ENCODE measurements at regions not wholly inside any gene's neighbourhood (a gene's known extent, or its start where the extent isn't known, plus 50 kb on each side); places are given as distances from the start of the nearest gene placed in this dataset.

- Histone ChIP-seq H3K27ac (ENCODE audit: low read length) (no peak overlapping the region), H3K4me1 (ENCODE audit: control insufficient read depth in 1 of 2, insufficient read depth in 2 of 2, low read length in 2 of 2) (no peaks in the 10 kb centered on the region), H3K9me3 (ENCODE audit: control insufficient read depth in 1 of 2, low read length in 2 of 2) (no peaks in the 10 kb centered on the region), H3K4me3 (ENCODE audit: low read depth in 1 of 2, low read length in 2 of 2) (no peak overlapping the region), H3K36me3 (ENCODE audit: control insufficient read depth in 1 of 2, insufficient read depth in 2 of 2, low read length in 2 of 2) (no peaks in the 10 kb centered on the region), H3K27me3 (ENCODE audit: low read depth, low read length) (no peaks in the 10 kb centered on the region)
Observed at GRCh38 chr2:145344076-145344724, 824.3 kb upstream of the ZEB2 start.

- H3K36me3 ChIP-seq (ENCODE audit: control insufficient read depth in 1 of 2, insufficient read depth in 2 of 2, low read length in 2 of 2), result no peaks in the 10 kb centered on the region
- no peaks in the 10 kb centered on the region for H3K9me3 ChIP-seq (ENCODE audit: control insufficient read depth in 1 of 2, low read length in 2 of 2)
- no peak overlapping the region for H3K27ac ChIP-seq (ENCODE audit: low read length)
- H3K4me3 ChIP-seq (ENCODE audit: low read depth in 1 of 2, low read length in 2 of 2), result no peak overlapping the region
- no peaks in the 10 kb centered on the region for H3K27me3 ChIP-seq (ENCODE audit: low read depth, low read length)
- H3K4me1 ChIP-seq (ENCODE audit: control insufficient read depth in 1 of 2, insufficient read depth in 2 of 2, low read length in 2 of 2), result no peaks in the 10 kb centered on the region
Observed at GRCh38 chr2:145343287-145343686, 823.4 kb upstream of the ZEB2 start.

DNA sequence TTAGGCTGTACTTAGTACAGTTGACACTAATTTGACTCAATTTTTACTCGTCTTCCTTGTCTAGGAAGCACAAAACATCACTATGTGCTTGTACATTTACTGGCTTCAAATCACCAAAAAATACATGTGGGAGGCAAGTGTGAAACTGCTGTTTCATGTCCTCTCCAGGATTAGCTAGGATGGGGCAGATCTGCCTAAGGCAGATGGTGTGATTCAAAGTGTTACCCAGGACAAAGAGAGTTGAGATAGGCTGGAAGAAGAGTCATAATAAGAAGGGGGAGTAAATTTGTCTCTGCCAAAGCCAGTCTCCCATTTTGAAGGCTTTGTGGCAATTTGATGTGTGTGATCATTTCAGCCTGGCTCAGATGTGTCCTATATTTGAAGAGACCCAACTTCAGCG, 821.6 kb upstream of the ZEB2 start:
- H3K9me3 ChIP-seq (ENCODE audit: control insufficient read depth in 1 of 2, low read length in 2 of 2), result no peaks in the 10 kb centered on the region
- no peak overlapping the region for H3K27ac ChIP-seq (ENCODE audit: low read length)
- no peaks in the 10 kb centered on the region for H3K27me3 ChIP-seq (ENCODE audit: low read depth, low read length)
- no peaks in the 10 kb centered on the region for H3K36me3 ChIP-seq (ENCODE audit: control insufficient read depth in 1 of 2, insufficient read depth in 2 of 2, low read length in 2 of 2)
- H3K4me3 ChIP-seq (ENCODE audit: low read depth in 1 of 2, low read length in 2 of 2), result no peak overlapping the region
- H3K4me1 ChIP-seq (ENCODE audit: control insufficient read depth in 1 of 2, insufficient read depth in 2 of 2, low read length in 2 of 2), result no peaks in the 10 kb centered on the region

DNA sequence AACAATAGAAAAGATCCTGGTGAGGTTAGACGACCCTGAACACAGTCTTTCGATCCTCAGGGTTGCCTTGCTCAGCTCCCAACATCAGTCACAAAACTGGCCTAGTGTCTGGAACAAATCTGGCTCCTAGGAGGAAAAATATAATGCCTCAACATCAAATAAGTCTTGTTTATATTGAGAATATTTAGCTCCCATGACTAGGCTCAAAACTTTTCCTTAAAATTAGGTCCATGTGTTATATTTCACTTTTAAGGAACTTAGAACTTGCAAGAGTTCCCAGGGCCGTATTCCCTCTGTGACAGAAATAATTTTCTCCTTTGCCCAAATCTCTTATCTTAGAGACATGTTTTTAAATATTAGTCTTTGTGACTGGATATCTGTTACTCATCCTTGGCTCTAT, 819.7 kb upstream of the ZEB2 start:
- Histone ChIP-seq H3K9me3 (ENCODE audit: control insufficient read depth in 1 of 2, low read length in 2 of 2) (no peaks in the 10 kb centered on the region), H3K27ac (ENCODE audit: low read length) (no peak overlapping the region)

GRCh38 chr2:145332210-145332898, 812.4 kb upstream of the ZEB2 start:
- H3K27me3 ChIP-seq (ENCODE audit: low read depth, low read length), result no peaks in the 10 kb centered on the region
- H3K36me3 ChIP-seq (ENCODE audit: control insufficient read depth in 1 of 2, insufficient read depth in 2 of 2, low read length in 2 of 2), result no peaks in the 10 kb centered on the region
- no peaks in the 10 kb centered on the region for H3K4me1 ChIP-seq (ENCODE audit: control insufficient read depth in 1 of 2, insufficient read depth in 2 of 2, low read length in 2 of 2)
- H3K4me3 ChIP-seq (ENCODE audit: low read depth in 1 of 2, low read length in 2 of 2), result no peak overlapping the region
- H3K9me3 ChIP-seq (ENCODE audit: control insufficient read depth in 1 of 2, low read length in 2 of 2), result no peaks in the 10 kb centered on the region
- H3K27ac ChIP-seq (ENCODE audit: low read length), result no peak overlapping the region

More for the DNA sequence above, 819.7 kb upstream of the ZEB2 start:
- no peaks in the 10 kb centered on the region for H3K27me3 ChIP-seq (ENCODE audit: low read depth, low read length)
- H3K4me1 ChIP-seq (ENCODE audit: control insufficient read depth in 1 of 2, insufficient read depth in 2 of 2, low read length in 2 of 2), result no peaks in the 10 kb centered on the region
- H3K4me3 ChIP-seq (ENCODE audit: low read depth in 1 of 2, low read length in 2 of 2), result no peak overlapping the region
- no peaks in the 10 kb centered on the region for H3K36me3 ChIP-seq (ENCODE audit: control insufficient read depth in 1 of 2, insufficient read depth in 2 of 2, low read length in 2 of 2)

- H3K9me3 ChIP-seq (ENCODE audit: control insufficient read depth in 1 of 2, low read length in 2 of 2), result no peaks in the 10 kb centered on the region
- no peaks in the 10 kb centered on the region for H3K36me3 ChIP-seq (ENCODE audit: control insufficient read depth in 1 of 2, insufficient read depth in 2 of 2, low read length in 2 of 2)
- no peak overlapping the region for H3K27ac ChIP-seq (ENCODE audit: low read length)
- H3K4me3 ChIP-seq (ENCODE audit: low read depth in 1 of 2, low read length in 2 of 2), result no peak overlapping the region
- no peaks in the 10 kb centered on the region for H3K27me3 ChIP-seq (ENCODE audit: low read depth, low read length)
- no peaks in the 10 kb centered on the region for H3K4me1 ChIP-seq (ENCODE audit: control insufficient read depth in 1 of 2, insufficient read depth in 2 of 2, low read length in 2 of 2)
Observed at GRCh38 chr2:145329971-145330370, 810.1 kb upstream of the ZEB2 start.

- Histone ChIP-seq H3K36me3 (ENCODE audit: control insufficient read depth in 1 of 2, insufficient read depth in 2 of 2, low read length in 2 of 2) (no peaks in the 10 kb centered on the region), H3K27ac (ENCODE audit: low read length) (no peak overlapping the region), H3K27me3 (ENCODE audit: low read depth, low read length) (no peaks in the 10 kb centered on the region), H3K4me3 (ENCODE audit: low read depth in 1 of 2, low read length in 2 of 2) (no peak overlapping the region), H3K4me1 (ENCODE audit: control insufficient read depth in 1 of 2, insufficient read depth in 2 of 2, low read length in 2 of 2) (no peaks in the 10 kb centered on the region), H3K9me3 (ENCODE audit: control insufficient read depth in 1 of 2, low read length in 2 of 2) (no peaks in the 10 kb centered on the region)
Observed at GRCh38 chr2:145325485-145325884, 805.6 kb upstream of the ZEB2 start.

DNA sequence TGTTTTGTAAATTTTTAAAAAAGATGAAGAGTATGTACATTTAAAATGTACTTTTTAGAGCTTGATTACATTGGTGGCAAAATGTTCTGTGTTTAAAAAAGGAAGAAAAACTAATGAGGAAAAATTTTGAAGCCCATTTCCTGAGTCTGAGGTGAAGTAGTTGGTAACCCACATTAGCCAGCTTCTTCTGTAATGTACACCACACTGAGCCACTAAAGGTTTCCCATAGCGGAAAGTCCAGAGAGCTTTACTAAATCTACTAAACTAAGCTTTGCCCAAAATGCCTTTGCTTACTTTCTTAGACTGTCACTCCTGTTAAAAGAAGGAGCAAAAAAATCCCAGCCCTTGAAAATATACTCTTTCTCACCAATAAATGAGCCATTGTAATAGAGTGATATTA, 804.8 kb upstream of the ZEB2 start:
- no peaks in the 10 kb centered on the region for H3K27me3 ChIP-seq (ENCODE audit: low read depth, low read length)
- no peaks in the 10 kb centered on the region for H3K9me3 ChIP-seq (ENCODE audit: control insufficient read depth in 1 of 2, low read length in 2 of 2)
- no peak overlapping the region for H3K27ac ChIP-seq (ENCODE audit: low read length)
- no peaks in the 10 kb centered on the region for H3K4me1 ChIP-seq (ENCODE audit: control insufficient read depth in 1 of 2, insufficient read depth in 2 of 2, low read length in 2 of 2)
- H3K4me3 ChIP-seq (ENCODE audit: low read depth in 1 of 2, low read length in 2 of 2), result no peak overlapping the region
- no peaks in the 10 kb centered on the region for H3K36me3 ChIP-seq (ENCODE audit: control insufficient read depth in 1 of 2, insufficient read depth in 2 of 2, low read length in 2 of 2)

DNA sequence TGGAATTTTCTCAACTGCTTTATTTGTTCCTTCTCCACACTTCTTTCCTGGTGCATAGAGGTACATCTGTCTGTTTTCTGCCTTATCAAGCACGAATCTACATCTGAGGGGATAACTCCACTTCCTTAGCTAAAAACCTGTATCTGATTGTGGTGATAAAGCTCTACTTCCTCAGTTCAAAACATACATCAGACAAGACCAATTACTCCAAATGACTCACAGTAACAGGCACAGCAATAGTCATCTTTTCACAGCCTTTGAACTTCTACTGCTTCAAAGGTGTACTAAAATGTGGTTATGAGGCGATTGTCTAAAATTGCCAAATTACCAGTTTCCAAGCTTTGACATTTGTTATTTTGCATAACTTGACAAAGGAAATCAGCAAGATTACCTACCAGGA, 803.6 kb upstream of the ZEB2 start:
- Histone ChIP-seq H3K36me3 (ENCODE audit: control insufficient read depth in 1 of 2, insufficient read depth in 2 of 2, low read length in 2 of 2) (no peaks in the 10 kb centered on the region), H3K27me3 (ENCODE audit: low read depth, low read length) (no peaks in the 10 kb centered on the region), H3K27ac (ENCODE audit: low read length) (no peak overlapping the region), H3K9me3 (ENCODE audit: control insufficient read depth in 1 of 2, low read length in 2 of 2) (no peaks in the 10 kb centered on the region), H3K4me3 (ENCODE audit: low read depth in 1 of 2, low read length in 2 of 2) (no peak overlapping the region), H3K4me1 (ENCODE audit: control insufficient read depth in 1 of 2, insufficient read depth in 2 of 2, low read length in 2 of 2) (no peaks in the 10 kb centered on the region)

- Histone ChIP-seq H3K36me3 (ENCODE audit: control insufficient read depth in 1 of 2, insufficient read depth in 2 of 2, low read length in 2 of 2) (no peaks in the 10 kb centered on the region), H3K27ac (ENCODE audit: low read length) (no peak overlapping the region), H3K9me3 (ENCODE audit: control insufficient read depth in 1 of 2, low read length in 2 of 2) (no peaks in the 10 kb centered on the region), H3K27me3 (ENCODE audit: low read depth, low read length) (no peaks in the 10 kb centered on the region), H3K4me1 (ENCODE audit: control insufficient read depth in 1 of 2, insufficient read depth in 2 of 2, low read length in 2 of 2) (no peaks in the 10 kb centered on the region), H3K4me3 (ENCODE audit: low read depth in 1 of 2, low read length in 2 of 2) (no peak overlapping the region)
Observed at GRCh38 chr2:145321344-145321743, 801.4 kb upstream of the ZEB2 start.

- H3K36me3 ChIP-seq (ENCODE audit: control insufficient read depth in 1 of 2, insufficient read depth in 2 of 2, low read length in 2 of 2), result no peaks in the 10 kb centered on the region
- no peaks in the 10 kb centered on the region for H3K27me3 ChIP-seq (ENCODE audit: low read depth, low read length)
- no peaks in the 10 kb centered on the region for H3K9me3 ChIP-seq (ENCODE audit: control insufficient read depth in 1 of 2, low read length in 2 of 2)
- H3K4me1 ChIP-seq (ENCODE audit: control insufficient read depth in 1 of 2, insufficient read depth in 2 of 2, low read length in 2 of 2), result no peaks in the 10 kb centered on the region
- no peak overlapping the region for H3K4me3 ChIP-seq (ENCODE audit: low read depth in 1 of 2, low read length in 2 of 2)
- H3K27ac ChIP-seq (ENCODE audit: low read length), result no peak overlapping the region
Observed at GRCh38 chr2:145316496-145316895, 796.6 kb upstream of the ZEB2 start.

DNA sequence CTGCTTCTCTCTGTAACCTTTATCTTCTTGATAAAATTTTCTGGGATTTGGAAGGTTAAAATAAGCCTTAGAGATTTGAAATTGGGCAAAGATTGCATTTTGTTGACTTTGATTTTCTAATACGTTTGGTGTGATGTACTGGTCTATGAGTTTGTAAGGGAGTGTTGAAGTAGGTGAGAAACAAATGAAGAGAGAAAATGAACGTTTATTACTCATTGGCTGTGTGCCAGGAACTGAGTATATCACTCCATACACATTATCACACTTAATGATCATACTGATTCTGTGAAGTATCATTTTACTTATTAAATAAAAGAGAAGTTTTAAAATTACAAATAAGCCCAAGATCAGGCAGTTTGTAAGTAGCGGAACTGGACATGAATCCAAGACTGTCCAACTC, 795.1 kb upstream of the ZEB2 start:
- H3K36me3 ChIP-seq (ENCODE audit: control insufficient read depth in 1 of 2, insufficient read depth in 2 of 2, low read length in 2 of 2), result no peaks in the 10 kb centered on the region
- no peak overlapping the region for H3K4me3 ChIP-seq (ENCODE audit: low read depth in 1 of 2, low read length in 2 of 2)
- H3K27me3 ChIP-seq (ENCODE audit: low read depth, low read length), result no peaks in the 10 kb centered on the region
- H3K9me3 ChIP-seq (ENCODE audit: control insufficient read depth in 1 of 2, low read length in 2 of 2), result no peaks in the 10 kb centered on the region
- no peaks in the 10 kb centered on the region for H3K4me1 ChIP-seq (ENCODE audit: control insufficient read depth in 1 of 2, insufficient read depth in 2 of 2, low read length in 2 of 2)
- no peak overlapping the region for H3K27ac ChIP-seq (ENCODE audit: low read length)

Data from muscle layer of duodenum (tissue), 2 donors.